Sigmoid colon (tissue), 6 donors: ENCODE measurements at regions not wholly inside any gene's neighbourhood (a gene's known extent, or its start where the extent isn't known, plus 50 kb on each side); places are given as distances from the start of the nearest gene placed in this dataset.

Experiments
- DNase-seq: peaks from one replicate; pipeline ENCODE4 v3.0.0-alpha.2; 2019
- H3K27ac ChIP-seq, 4 donors: fragments of 200-600 bp; sonication (generic); one replicate each; pipeline ENCODE4 v1.5.1; 2016 to 2019; ENCODE audit warnings: mild to moderate bottlenecking in 1 of 4
- H3K27me3 ChIP-seq, 3 donors: fragments of 200-600 bp; sonication (generic); one replicate each; pipeline ENCODE4 v1.5.1; 2019; ENCODE audit warnings: mild to moderate bottlenecking in 1 of 3
- H3K36me3 ChIP-seq, 4 donors: fragments of 200-600 bp; sonication (generic); one replicate each; pipeline ENCODE4 v1.5.1; 2016 to 2019
- H3K4me1 ChIP-seq, 4 donors: fragments of 200-600 bp; sonication (generic); one replicate each; pipeline ENCODE4 v1.5.1; 2017 to 2019
- H3K4me3 ChIP-seq, 4 donors: fragments of 200-600 bp; sonication (generic); one replicate each; pipeline ENCODE4 v1.5.1; 2017 to 2019; ENCODE audit warnings: mild to moderate bottlenecking in 2 of 4, moderate library complexity in 1 of 4
- H3K9me3 ChIP-seq, 4 donors: fragments of 200-600 bp in 3 of 4; sonication (generic) in 3 of 4; one replicate each; pipeline versions ENCODE4 v1.5.1 to v1.6.1; 2013 to 2019
- EP300 ChIP-seq, 4 donors: sonication (generic); formaldehyde crosslinking; IDR thresholded peaks; one replicate each; pipeline ENCODE4 v1.6.1; 2017; ENCODE audit warnings: antibody characterized with exemption in 4 of 4
- POLR2A ChIP-seq, 2 donors: fragments of 450-650 bp; IDR thresholded peaks; one replicate each; pipeline ENCODE4 v1.6.1; 2016; ENCODE audit warnings: antibody characterized with exemption in 2 of 2, mild to moderate bottlenecking in 2 of 2, moderate library complexity in 2 of 2
- POLR2AphosphoS5 ChIP-seq, 4 donors: sonication (generic); formaldehyde crosslinking; IDR thresholded peaks; one replicate each; pipeline ENCODE4 v1.6.1; 2017; ENCODE audit warnings: antibody characterized with exemption in 4 of 4
- WGBS, 2 donors: extraction: QIAGEN DNeasy Blood & Tissue Kit; methylation state at CpG; one replicate each; pipeline ENCODE4 v1.1.7; 2013; 5-methylcytosine and 5-hydroxymethylcytosine counted together
- intact Hi-C: fragments of 100-400 bp; cut with DNase I; formaldehyde crosslinking; loops from one replicate; pipeline ENCODE4 v1.15.1; 2023
- TF ChIP-seq, protein P1 (sequence below), 4 experiments: fragments of 450-650 bp in 3 of 4; fragments of 200-600 bp in 1 of 4; IDR thresholded peaks; one replicate each; pipeline ENCODE4 v1.5.1; 2016 to 2019; ENCODE audit warnings: antibody characterized with exemption in 4 of 4, mild to moderate bottlenecking in 3 of 4, moderate library complexity in 2 of 4
- donor health status: healthy with polysubstance abuse.
- donor health status: healthy.

DNA sequence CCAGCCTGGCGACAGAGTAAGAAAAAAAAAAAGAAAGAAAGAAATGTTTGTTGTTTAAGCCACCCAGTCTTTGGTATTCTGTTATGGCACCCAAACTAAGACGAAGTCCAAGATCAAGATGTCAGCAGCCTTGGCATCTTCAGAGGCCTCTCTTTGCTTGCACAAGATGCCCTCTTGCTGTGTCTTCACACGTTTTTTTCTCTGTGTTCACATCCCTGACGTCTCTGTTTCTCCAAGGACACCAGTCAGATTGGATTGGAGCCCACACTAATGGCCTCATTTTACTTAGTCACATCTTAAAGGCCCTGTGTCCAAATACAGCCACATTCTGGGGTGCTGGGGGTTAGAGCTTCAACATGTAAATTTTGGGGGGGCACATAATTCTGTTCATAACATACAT, 380.9 kb downstream of the GJA1 start:
- no peak for DNase-seq
- H3K9me3 ChIP-seq = peaks cover 0 to 5% (median 1%) of the 10 kb centered on the region in 4 donors
- 48 to 64% methylated on average over 4 of the region's 4 CpGs for WGBS, 2 donors
- TF ChIP-seq, protein P1, sequence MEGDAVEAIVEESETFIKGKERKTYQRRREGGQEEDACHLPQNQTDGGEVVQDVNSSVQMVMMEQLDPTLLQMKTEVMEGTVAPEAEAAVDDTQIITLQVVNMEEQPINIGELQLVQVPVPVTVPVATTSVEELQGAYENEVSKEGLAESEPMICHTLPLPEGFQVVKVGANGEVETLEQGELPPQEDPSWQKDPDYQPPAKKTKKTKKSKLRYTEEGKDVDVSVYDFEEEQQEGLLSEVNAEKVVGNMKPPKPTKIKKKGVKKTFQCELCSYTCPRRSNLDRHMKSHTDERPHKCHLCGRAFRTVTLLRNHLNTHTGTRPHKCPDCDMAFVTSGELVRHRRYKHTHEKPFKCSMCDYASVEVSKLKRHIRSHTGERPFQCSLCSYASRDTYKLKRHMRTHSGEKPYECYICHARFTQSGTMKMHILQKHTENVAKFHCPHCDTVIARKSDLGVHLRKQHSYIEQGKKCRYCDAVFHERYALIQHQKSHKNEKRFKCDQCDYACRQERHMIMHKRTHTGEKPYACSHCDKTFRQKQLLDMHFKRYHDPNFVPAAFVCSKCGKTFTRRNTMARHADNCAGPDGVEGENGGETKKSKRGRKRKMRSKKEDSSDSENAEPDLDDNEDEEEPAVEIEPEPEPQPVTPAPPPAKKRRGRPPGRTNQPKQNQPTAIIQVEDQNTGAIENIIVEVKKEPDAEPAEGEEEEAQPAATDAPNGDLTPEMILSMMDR (IDR thresholded peaks at IDR 0.05) = no peak
- no peak for TF ChIP-seq POLR2AphosphoS5 (IDR thresholded peaks at IDR 0.05)
- TF ChIP-seq EP300 (IDR thresholded peaks at IDR 0.05) = no peak
- no peak for TF ChIP-seq POLR2A (IDR thresholded peaks at IDR 0.05)
- no peak overlapping the region for H3K4me3 ChIP-seq
- intact Hi-C loops = no loop called here
- no peak overlapping the region for H3K27ac ChIP-seq
- no peaks in the 10 kb centered on the region for H3K27me3 ChIP-seq
- H3K36me3 ChIP-seq = no peaks in the 10 kb centered on the region
- H3K4me1 ChIP-seq = no peaks in the 10 kb centered on the region

DNA sequence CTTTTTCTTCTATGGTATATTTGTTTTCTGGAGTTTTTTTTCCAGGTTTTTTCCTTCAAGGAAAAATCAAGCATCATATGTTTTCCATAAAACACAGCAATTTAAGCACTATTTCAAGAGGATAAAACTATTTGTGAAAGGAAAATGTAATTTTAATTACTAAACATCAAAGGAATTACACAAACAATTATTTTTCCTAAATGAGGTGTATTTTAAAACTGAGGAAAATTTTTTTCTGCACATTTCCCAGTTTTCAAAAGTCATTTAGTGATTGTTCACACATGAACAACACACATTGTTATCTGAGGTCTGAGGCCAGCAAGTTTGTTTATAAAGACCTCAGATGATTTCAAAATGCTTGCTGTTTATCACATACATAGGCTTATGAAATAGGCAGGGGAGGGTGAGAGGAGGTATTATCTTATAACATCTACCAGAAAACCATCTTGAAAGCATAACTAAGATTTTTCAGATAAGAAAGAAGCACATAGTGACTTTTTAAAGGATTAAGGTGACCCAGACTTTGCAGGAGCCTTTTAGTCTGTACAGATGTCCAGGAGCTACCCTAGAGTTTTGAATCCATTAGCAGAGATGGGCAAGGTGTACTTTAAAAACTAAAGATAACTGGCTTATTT, 381.6 kb downstream of the GJA1 start:
- H3K36me3 ChIP-seq = no peaks in the 10 kb centered on the region
- no peak overlapping the region for H3K27ac ChIP-seq
- H3K4me1 ChIP-seq = no peaks in the 10 kb centered on the region
- TF ChIP-seq POLR2AphosphoS5 (IDR thresholded peaks at IDR 0.05) (no peak), POLR2A (IDR thresholded peaks at IDR 0.05) (no peak), EP300 (IDR thresholded peaks at IDR 0.05) (no peak)
- TF ChIP-seq, protein P1 (IDR thresholded peaks at IDR 0.05) = no peak
- no peak overlapping the region for H3K4me3 ChIP-seq
- peaks cover 0 to 5% (median 1%) of the 10 kb centered on the region in 4 donors for H3K9me3 ChIP-seq
- intact Hi-C loops = no loop called here
- H3K27me3 ChIP-seq = no peaks in the 10 kb centered on the region
- DNase-seq = no peak

DNA sequence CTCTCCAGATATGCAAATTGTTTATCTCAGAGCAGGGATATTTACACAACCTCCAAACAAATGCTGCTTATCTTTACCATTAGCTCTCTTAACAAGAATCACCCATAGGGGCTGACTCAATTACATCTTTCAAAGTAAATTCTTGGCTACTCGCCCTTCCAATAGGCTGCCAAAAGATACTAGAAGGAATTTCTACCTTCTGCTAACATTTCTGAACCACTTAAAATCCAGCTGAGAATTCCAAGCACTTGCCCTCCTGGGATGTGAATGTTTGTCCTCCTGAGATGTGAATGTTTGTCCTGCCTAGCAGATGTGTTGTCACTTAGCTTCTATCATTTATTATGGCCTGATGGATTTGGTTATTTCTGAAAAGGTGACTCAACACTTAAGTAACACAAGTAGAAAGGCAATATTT, 388.0 kb downstream of the GJA1 start:
- 19 to 56% methylated on average over 1 of the region's 1 CpG for WGBS, 2 donors
- TF ChIP-seq, protein P1 (IDR thresholded peaks at IDR 0.05) = no peak
- no peak for TF ChIP-seq POLR2AphosphoS5 (IDR thresholded peaks at IDR 0.05)
- TF ChIP-seq POLR2A (IDR thresholded peaks at IDR 0.05) = no peak
- TF ChIP-seq EP300 (IDR thresholded peaks at IDR 0.05) = no peak
- Histone ChIP-seq H3K4me1 (no peaks in the 10 kb centered on the region), H3K36me3 (no peaks in the 10 kb centered on the region), H3K4me3 (no peak overlapping the region), H3K27ac (no peak overlapping the region), H3K27me3 (no peaks in the 10 kb centered on the region), H3K9me3 (peaks cover 0 to 5% (median 1%) of the 10 kb centered on the region in 4 donors)
- intact Hi-C loops = no loop called here
- DNase-seq = no peak

DNA sequence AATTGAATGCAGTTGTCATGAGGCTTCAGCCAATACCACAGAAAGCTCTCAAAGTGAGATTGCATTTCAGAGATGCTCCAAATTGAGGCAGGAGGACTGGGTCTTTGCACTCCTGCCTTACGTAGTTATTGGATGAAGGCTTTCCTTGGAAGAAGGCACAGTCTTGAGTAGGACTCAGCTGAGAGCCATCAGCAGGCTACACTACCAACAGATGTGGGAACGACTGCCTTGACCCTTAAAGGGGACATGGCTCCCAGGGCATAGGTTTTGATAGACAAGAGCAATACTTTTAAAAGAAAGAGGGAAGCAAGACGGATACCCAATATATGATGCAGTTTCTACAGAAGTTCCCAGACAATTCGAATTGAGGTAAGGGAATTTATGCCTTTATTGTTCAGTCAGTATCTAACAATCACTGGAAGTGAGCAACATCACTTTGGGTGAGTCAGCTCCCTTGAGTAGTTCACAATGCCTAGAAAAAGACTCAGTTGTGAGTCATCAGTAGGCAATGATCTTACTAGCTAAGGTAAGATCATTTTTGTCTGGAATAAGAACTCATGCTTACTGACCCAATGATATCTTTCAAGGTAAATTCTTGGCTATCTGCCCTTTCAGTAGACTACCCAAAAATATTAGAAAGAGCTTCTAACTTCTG, 390.8 kb downstream of the GJA1 start:
- TF ChIP-seq POLR2AphosphoS5 (IDR thresholded peaks at IDR 0.05) (no peak), POLR2A (IDR thresholded peaks at IDR 0.05) (no peak), EP300 (IDR thresholded peaks at IDR 0.05) (no peak)
- TF ChIP-seq, protein P1 (IDR thresholded peaks at IDR 0.05) = no peak
- H3K9me3 ChIP-seq = no peaks in the 10 kb centered on the region
- 68 to 76% methylated on average over 4 of the region's 4 CpGs for WGBS, 2 donors
- no peaks in the 10 kb centered on the region for H3K36me3 ChIP-seq
- intact Hi-C loops = no loop called here
- no peaks in the 10 kb centered on the region for H3K27me3 ChIP-seq
- peaks cover 0 to 4% (median 0%) of the 10 kb centered on the region in 4 donors for H3K4me1 ChIP-seq
- H3K27ac ChIP-seq = no peak overlapping the region
- DNase-seq = no peak
- H3K4me3 ChIP-seq = no peak overlapping the region
